ENCODE measurements at regions not wholly inside any gene's neighbourhood (a gene's known extent, or its start where the extent isn't known, plus 50 kb on each side); places are given as distances from the start of the nearest gene placed in this dataset.

DNA sequence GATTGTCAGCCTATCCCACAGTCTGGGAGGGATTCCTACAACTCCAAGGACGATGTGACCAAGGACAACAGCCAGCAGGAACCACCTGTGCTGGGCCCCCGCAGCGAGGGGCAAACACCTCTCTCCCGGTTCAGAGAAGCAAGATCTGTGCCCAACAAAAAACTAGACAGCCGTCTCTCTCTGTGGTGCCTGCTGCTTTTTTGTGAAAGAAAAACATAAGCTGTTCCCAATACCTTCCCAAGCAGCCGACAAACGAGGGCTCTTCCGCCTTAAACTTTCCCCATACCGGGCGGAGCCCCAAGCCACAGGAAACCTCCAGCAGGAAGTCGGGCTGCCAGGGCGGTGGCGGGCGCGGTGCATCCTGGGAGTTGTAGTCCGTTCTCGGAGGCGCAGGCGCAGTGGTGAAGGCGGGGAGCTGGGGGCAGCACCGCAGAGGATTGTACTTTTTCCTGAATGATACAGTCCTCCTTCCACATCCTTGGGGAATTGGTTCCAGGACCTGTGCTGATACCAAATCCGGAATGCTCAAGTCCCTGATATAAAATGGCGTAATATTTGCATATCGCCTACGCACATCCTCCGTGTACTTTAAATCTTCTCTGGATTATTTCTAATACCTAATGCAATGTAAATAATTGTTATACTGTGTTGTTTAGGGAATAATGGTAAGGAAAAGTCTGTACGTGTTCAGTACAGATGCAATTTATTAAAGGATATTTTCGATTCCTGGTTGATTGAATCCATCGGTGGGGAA lies 63.1 kb upstream of the IRF2 start (continued):
- TF ChIP-seq, protein P1, sequence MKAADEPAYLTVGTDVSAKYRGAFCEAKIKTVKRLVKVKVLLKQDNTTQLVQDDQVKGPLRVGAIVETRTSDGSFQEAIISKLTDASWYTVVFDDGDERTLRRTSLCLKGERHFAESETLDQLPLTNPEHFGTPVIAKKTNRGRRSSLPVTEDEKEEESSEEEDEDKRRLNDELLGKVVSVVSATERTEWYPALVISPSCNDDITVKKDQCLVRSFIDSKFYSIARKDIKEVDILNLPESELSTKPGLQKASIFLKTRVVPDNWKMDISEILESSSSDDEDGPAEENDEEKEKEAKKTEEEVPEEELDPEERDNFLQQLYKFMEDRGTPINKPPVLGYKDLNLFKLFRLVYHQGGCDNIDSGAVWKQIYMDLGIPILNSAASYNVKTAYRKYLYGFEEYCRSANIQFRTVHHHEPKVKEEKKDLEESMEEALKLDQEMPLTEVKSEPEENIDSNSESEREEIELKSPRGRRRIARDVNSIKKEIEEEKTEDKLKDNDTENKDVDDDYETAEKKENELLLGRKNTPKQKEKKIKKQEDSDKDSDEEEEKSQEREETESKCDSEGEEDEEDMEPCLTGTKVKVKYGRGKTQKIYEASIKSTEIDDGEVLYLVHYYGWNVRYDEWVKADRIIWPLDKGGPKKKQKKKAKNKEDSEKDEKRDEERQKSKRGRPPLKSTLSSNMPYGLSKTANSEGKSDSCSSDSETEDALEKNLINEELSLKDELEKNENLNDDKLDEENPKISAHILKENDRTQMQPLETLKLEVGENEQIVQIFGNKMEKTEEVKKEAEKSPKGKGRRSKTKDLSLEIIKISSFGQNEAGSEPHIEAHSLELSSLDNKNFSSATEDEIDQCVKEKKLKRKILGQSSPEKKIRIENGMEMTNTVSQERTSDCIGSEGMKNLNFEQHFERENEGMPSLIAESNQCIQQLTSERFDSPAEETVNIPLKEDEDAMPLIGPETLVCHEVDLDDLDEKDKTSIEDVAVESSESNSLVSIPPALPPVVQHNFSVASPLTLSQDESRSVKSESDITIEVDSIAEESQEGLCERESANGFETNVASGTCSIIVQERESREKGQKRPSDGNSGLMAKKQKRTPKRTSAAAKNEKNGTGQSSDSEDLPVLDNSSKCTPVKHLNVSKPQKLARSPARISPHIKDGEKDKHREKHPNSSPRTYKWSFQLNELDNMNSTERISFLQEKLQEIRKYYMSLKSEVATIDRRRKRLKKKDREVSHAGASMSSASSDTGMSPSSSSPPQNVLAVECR (CRISPR knock-in tag; IDR thresholded peaks at IDR 0.05; ENCODE audit: borderline replicate concordance): peak; percentile 67; the same call in 1 of the 2 replicates
- peak; percentile 83; the same call in 1 of the 2 replicates for TF ChIP-seq ZNF605 (CRISPR knock-in tag; IDR thresholded peaks at IDR 0.05)
- peak; percentile 65; the same call in 1 of the 2 replicates for TF ChIP-seq ZNF501 (CRISPR knock-in tag; IDR thresholded peaks at IDR 0.05)
- peak; percentile 54; the same call in 1 of the 2 replicates for TF ChIP-seq TAF1 (CRISPR knock-in tag; IDR thresholded peaks at IDR 0.05)
- no peak for TF ChIP-seq ZNF776 (CRISPR knock-in tag; IDR thresholded peaks at IDR 0.05)
- TF ChIP-seq POLR2G (IDR thresholded peaks at IDR 0.05; ENCODE audit: low read depth, low read length): peak; percentile 86
- TF ChIP-seq, protein P2, sequence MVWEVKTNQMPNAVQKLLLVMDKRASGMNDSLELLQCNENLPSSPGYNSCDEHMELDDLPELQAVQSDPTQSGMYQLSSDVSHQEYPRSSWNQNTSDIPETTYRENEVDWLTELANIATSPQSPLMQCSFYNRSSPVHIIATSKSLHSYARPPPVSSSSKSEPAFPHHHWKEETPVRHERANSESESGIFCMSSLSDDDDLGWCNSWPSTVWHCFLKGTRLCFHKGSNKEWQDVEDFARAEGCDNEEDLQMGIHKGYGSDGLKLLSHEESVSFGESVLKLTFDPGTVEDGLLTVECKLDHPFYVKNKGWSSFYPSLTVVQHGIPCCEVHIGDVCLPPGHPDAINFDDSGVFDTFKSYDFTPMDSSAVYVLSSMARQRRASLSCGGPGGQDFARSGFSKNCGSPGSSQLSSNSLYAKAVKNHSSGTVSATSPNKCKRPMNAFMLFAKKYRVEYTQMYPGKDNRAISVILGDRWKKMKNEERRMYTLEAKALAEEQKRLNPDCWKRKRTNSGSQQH (CRISPR knock-in tag; IDR thresholded peaks at IDR 0.05; ENCODE audit: low read depth): no peak
- TF ChIP-seq, protein P3, sequence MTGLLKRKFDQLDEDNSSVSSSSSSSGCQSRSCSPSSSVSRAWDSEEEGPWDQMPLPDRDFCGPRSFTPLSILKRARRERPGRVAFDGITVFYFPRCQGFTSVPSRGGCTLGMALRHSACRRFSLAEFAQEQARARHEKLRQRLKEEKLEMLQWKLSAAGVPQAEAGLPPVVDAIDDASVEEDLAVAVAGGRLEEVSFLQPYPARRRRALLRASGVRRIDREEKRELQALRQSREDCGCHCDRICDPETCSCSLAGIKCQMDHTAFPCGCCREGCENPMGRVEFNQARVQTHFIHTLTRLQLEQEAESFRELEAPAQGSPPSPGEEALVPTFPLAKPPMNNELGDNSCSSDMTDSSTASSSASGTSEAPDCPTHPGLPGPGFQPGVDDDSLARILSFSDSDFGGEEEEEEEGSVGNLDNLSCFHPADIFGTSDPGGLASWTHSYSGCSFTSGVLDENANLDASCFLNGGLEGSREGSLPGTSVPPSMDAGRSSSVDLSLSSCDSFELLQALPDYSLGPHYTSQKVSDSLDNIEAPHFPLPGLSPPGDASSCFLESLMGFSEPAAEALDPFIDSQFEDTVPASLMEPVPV (CRISPR knock-in tag; IDR thresholded peaks at IDR 0.05): no peak
- peak; percentile 75 for TF ChIP-seq KAT8 (CRISPR knock-in tag; IDR thresholded peaks at IDR 0.05)
- TF ChIP-seq ISX (CRISPR knock-in tag; conservative IDR thresholded peaks at IDR 0.05): no peak
- 0 out of 2 replicates have a peak, but pooled peaks have one; percentile 26 for TF ChIP-seq KAT7 (CRISPR knock-in tag; IDR thresholded peaks at IDR 0.05; ENCODE audit: borderline replicate concordance)
- TF ChIP-seq, protein P4, sequence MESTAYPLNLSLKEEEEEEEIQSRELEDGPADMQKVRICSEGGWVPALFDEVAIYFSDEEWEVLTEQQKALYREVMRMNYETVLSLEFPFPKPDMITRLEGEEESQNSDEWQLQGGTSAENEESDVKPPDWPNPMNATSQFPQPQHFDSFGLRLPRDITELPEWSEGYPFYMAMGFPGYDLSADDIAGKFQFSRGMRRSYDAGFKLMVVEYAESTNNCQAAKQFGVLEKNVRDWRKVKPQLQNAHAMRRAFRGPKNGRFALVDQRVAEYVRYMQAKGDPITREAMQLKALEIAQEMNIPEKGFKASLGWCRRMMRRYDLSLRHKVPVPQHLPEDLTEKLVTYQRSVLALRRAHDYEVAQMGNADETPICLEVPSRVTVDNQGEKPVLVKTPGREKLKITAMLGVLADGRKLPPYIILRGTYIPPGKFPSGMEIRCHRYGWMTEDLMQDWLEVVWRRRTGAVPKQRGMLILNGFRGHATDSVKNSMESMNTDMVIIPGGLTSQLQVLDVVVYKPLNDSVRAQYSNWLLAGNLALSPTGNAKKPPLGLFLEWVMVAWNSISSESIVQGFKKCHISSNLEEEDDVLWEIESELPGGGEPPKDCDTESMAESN (CRISPR knock-in tag; conservative IDR thresholded peaks at IDR 0.05): peak; percentile 40; the same call in 1 of the 2 replicates
- TF ChIP-seq ZFX (CRISPR knock-in tag; IDR thresholded peaks at IDR 0.05; ENCODE audit: low read depth): peak; percentile 57
- TF ChIP-seq ZMYM4 (CRISPR knock-in tag; IDR thresholded peaks at IDR 0.05): peak; percentile 49
- TF ChIP-seq ZNF33A (CRISPR knock-in tag; IDR thresholded peaks at IDR 0.05; ENCODE audit: borderline replicate concordance): peak; percentile 88; the same call in 1 of the 2 replicates
- TF ChIP-seq GATA4 (IDR thresholded peaks at IDR 0.05; ENCODE audit: borderline replicate concordance, low read depth): peak; percentile 38; the same call in 1 of the 2 replicates
- no peak for TF ChIP-seq ZKSCAN8 (CRISPR knock-in tag; IDR thresholded peaks at IDR 0.05; ENCODE audit: borderline replicate concordance)
- TF ChIP-seq ZNF850 (CRISPR knock-in tag; conservative IDR thresholded peaks at IDR 0.05): peak; percentile 84; the same call in 1 of the 2 replicates
- TF ChIP-seq THAP11 (CRISPR knock-in tag; IDR thresholded peaks at IDR 0.05): peak; percentile 98
- TF ChIP-seq ZNF670 (CRISPR knock-in tag; IDR thresholded peaks at IDR 0.05; ENCODE audit: borderline replicate concordance): peak; percentile 83; the same call in 1 of the 2 replicates

Measured in HepG2 (cell line).